HG03064 (cell line): ENCODE measurements at regions not wholly inside any gene's neighbourhood (a gene's known extent, or its start where the extent isn't known, plus 50 kb on each side); places are given as distances from the start of the nearest gene placed in this dataset.
"Not testable (repeated sequence)": the region's sequence is repeated elsewhere in the genome, so short reads cannot be mapped to it uniquely, and the experiment has no call there.

Experiments
- ATAC-seq: cut with Tn5 transposase; IDR thresholded peaks from one replicate; pipeline ENCODE4 v1.9.1; 2021; ENCODE audit warnings: low read depth; ENCODE audit not compliant: unreplicated experiment

GRCh38 chr16:65234721-65235320, 113.0 kb upstream of the CDH11 start:
- not testable (repeated sequence) for ATAC-seq

- ATAC-seq, result no peak
These were observed 107.4 kb upstream of the CDH11 start for GRCh38 chr16:65229191-65229662.

GRCh38 chr16:65227150-65227835, 105.4 kb upstream of the CDH11 start:
- ATAC-seq, result no peak

- ATAC-seq, result no peak
These were observed 104.2 kb upstream of the CDH11 start for GRCh38 chr16:65226077-65226476.

GRCh38 chr16:65225488-65225887, 103.6 kb upstream of the CDH11 start:
- no peak for ATAC-seq

- ATAC-seq, result no peak
These were observed 103.1 kb upstream of the CDH11 start for GRCh38 chr16:65224994-65225393.

GRCh38 chr16:65224471-65224870, 102.6 kb upstream of the CDH11 start:
- ATAC-seq, result no peak

- ATAC-seq, result no peak
These were observed 101.5 kb upstream of the CDH11 start for GRCh38 chr16:65223335-65223734.

- ATAC-seq, result no peak
These were observed 100.7 kb upstream of the CDH11 start for GRCh38 chr16:65222536-65222935.

- ATAC-seq, result no peak
These were observed 100.2 kb upstream of the CDH11 start for GRCh38 chr16:65222049-65222448.

- no peak for ATAC-seq
These were observed 97.9 kb upstream of the CDH11 start for GRCh38 chr16:65219786-65220185.

GRCh38 chr16:65218348-65218747, 96.5 kb upstream of the CDH11 start:
- ATAC-seq, result no peak

GRCh38 chr16:65213866-65214595, 92.2 kb upstream of the CDH11 start:
- ATAC-seq, result no peak

GRCh38 chr16:65212791-65213190, 90.9 kb upstream of the CDH11 start:
- no peak for ATAC-seq

GRCh38 chr16:65212240-65212639, 90.4 kb upstream of the CDH11 start:
- no peak for ATAC-seq

- no peak for ATAC-seq
These were observed 80.6 kb upstream of the CDH11 start for GRCh38 chr16:65202461-65202860.

- ATAC-seq, result no peak
These were observed 79.6 kb upstream of the CDH11 start for GRCh38 chr16:65201511-65201910.

GRCh38 chr16:65200857-65201256, 79.0 kb upstream of the CDH11 start:
- ATAC-seq, result no peak

GRCh38 chr16:65200156-65200773, 78.4 kb upstream of the CDH11 start:
- ATAC-seq, result no peak

- no peak for ATAC-seq
These were observed 74.7 kb upstream of the CDH11 start for GRCh38 chr16:65196420-65197075.

- ATAC-seq, result no peak
These were observed 74.1 kb upstream of the CDH11 start for GRCh38 chr16:65195998-65196397.
